Heart left ventricle (tissue), 13 donors: ENCODE measurements at regions not wholly inside any gene's neighbourhood (a gene's known extent, or its start where the extent isn't known, plus 50 kb on each side); places are given as distances from the start of the nearest gene placed in this dataset.

Experiments
- CTCF ChIP-seq, 12 donors: fragments of 200-600 bp; sonication (generic) in 4 of 12; IDR thresholded peaks; one replicate each; pipeline versions ENCODE4 v1.5.0 to v1.8.0; 2018 to 2022; ENCODE audit warnings: antibody characterized with exemption in 12 of 12, mild to moderate bottlenecking in 5 of 12
- POLR2A ChIP-seq, 2 donors: fragments of 450-650 bp; IDR thresholded peaks; one replicate each; pipeline ENCODE4 v1.6.1; 2017; ENCODE audit warnings: antibody characterized with exemption in 2 of 2, mild to moderate bottlenecking in 2 of 2, moderate library complexity in 2 of 2
- donor health status: ischemic (EF 13 %, LVEDD 7.1; RV severe dilation, severe dysfunction).
- donor health status: DM: no; HTN: yes; CAD: no.
- donor health status: DM: no; HTN: no; CAD: no.
- donor health status: ischemic (EF 25% LVEDD 6.9; RV normal size, moderate dysfunction).
- donor health status: ischemic (EF 25% LVEDD 5.7; RV mildly dilated, moderate dysfunction).
- donor health status: ischemic (EF 35%, LVEDD 5.7; RV mildly dilated, moderate dysfunction).
- donor health status: nonischemic (EF 11% LVEDD 7.7; RV severe dilation, severe dysfunction).
- donor health status: DM: yes; HTN: yes; CAD: no.
- donor health status: PGD.
- donor health status: ischemic (EF 29% LVEDD 5.4; RV normal size, mild dysfunction).
- donor health status: nonischemic (EF 23%, LVEDD 6.1; RV moderate dilation, normal function).

- TF ChIP-seq CTCF (IDR thresholded peaks at IDR 0.05) (no peak), POLR2A (IDR thresholded peaks at IDR 0.05) (no peak)
Observed at GRCh38 chr5:98454407-98454806, 319.1 kb upstream of the RGMB start.
